GM18909 (cell line): ENCODE measurements at regions not wholly inside any gene's neighbourhood (a gene's known extent, or its start where the extent isn't known, plus 50 kb on each side); places are given as distances from the start of the nearest gene placed in this dataset.
A peak's percentile ranks its signal among the peaks of the same experiment; 100 is the strongest.

Experiments used
- ATAC-seq: cut with Tn5 transposase; IDR thresholded peaks from one replicate; pipeline ENCODE4 v1.9.1; 2021; ENCODE audit warnings: mild to moderate bottlenecking; ENCODE audit not compliant: unreplicated experiment, poor library complexity

GRCh38 chr11:80849253-80849652 lies 1408.4 kb upstream of the TENM4 start:
- ATAC-seq, result peak; percentile 61

DNA sequence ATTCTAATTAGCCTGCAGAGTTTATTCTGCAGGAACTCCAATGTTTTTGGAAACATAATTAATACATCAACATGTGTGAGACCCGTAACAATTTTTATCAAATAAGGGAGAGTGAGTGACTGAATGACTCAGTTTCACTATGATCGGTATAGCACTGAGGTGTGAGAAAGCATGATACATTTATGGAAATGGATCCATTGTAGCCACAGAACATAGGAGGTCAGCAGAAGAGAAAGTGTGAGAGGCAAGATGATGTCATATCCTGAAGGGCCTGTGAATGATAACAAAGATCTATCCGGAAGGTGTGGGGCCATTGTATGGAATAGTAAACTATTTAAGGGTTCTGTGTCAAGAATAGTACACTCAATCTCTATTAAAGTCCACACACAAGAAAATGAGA lies 1406.1 kb upstream of the TENM4 start:
- peak; percentile 97 for ATAC-seq

DNA sequence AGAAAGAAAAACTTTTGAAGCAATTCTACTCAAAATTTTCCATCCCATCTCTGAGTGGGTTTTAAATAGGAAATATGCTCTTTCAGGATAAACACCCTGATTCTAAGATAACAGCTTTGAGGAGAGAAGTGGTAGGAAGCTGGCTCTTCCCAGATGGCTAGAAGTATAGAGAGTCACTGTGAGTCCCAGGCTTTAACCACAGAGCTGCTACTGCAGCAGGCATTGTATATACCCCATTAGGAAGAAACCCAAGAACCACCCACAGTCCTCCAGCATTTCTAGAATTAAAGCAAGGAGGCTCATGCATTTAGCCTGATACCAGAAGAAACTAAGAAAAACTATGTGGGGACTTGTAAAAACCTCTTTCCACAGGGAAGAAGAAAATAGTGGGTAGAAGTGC lies 1405.6 kb upstream of the TENM4 start:
- ATAC-seq, result no peak

- no peak for ATAC-seq
Observed at GRCh38 chr11:80844110-80844819, 1403.4 kb upstream of the TENM4 start.

DNA sequence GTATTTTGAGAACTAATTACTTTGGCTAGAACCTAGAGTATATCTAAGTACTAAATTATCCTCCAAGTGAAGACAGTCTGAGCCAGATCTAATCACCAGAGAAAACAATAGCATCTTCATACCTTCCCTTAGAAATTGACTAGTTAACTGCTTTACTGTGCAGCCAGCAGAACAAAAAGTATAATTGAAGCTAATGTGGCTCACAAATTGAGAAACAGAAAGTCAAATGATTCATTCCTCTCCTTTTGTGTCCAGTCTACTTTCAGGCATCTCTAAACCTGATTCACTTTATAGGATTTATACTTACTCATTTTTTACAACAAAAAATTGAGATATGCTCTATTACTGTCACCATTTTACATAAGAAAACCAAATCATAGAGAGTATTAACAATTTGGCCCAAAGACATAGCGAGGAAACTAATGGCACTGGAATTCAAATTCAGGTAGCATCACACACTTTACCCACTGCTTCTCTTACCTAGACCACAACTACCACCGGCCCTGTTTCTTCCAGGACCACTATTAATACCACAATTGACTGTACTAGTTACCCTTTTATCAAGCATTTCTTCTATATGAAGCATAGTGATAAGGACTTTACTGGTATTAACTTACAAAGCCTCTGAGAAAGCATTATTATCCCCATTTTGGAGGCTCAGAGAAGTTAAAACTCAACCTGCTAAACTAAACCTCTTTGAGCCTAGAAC lies 1402.6 kb upstream of the TENM4 start:
- peak; percentile 36 for ATAC-seq

DNA sequence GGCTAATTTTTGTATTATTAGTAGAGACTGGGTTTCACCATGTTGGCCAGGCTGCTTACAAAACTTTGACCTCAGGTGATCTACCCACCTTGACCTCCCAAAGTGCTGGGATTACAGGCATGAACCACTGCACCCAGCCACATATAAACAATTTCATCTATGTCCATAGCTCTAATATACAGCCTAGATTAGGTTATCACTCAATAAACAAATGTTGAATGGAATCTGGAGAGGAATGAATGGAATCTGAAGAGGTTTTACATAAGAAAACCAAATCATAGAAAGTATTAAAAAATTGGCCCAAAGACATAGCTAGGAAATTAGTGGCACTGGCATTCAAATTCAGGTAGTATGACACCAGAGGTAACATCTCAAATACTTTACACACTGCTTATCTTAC lies 1401.4 kb upstream of the TENM4 start:
- ATAC-seq, result no peak

- no peak for ATAC-seq
Observed at GRCh38 chr11:80841675-80842074, 1400.8 kb upstream of the TENM4 start.

DNA sequence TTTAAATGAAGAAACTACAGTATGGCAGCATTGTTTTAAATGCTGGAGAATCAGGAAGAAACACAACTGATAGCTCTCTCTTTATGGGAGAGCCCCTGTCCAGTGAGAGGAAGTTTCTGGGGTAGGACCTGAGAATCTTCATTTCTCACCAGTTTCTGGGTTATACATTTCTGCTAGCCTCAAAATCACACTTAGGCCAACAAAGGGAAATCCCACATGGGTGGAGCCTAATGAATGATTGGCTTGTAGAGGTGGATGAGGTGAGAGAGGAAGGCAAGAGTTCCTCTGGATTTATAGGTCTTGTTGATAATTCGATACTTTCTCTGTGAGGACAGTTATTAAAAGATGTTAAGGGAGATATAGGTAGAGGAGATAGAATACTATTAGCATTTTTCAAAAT lies 1397.3 kb upstream of the TENM4 start:
- ATAC-seq, result peak; percentile 79

- ATAC-seq, result no peak
Observed at GRCh38 chr11:80837051-80837450, 1396.2 kb upstream of the TENM4 start.

DNA sequence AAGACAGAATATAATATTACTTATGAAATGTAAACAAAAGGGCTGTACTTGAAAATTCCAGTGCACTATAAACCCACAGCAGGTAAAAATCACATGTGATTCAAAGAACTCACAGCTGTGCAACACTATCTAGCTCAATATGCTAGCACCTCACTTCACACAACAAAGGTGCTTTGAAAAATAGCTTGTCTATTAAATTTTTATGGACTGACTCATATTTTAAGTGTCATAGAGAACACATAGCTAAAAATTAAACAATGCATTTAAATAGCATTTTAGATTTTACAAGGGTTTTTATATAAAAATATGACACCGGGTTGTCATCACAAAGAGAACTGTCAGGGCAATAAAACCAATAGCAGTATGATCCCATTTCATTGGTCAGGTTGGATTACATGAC lies 1390.5 kb upstream of the TENM4 start:
- ATAC-seq, result no peak

GRCh38 chr11:80827781-80828180 lies 1387.0 kb upstream of the TENM4 start:
- no peak for ATAC-seq

- ATAC-seq, result no peak
Observed at GRCh38 chr11:80826808-80827207, 1386.0 kb upstream of the TENM4 start.

DNA sequence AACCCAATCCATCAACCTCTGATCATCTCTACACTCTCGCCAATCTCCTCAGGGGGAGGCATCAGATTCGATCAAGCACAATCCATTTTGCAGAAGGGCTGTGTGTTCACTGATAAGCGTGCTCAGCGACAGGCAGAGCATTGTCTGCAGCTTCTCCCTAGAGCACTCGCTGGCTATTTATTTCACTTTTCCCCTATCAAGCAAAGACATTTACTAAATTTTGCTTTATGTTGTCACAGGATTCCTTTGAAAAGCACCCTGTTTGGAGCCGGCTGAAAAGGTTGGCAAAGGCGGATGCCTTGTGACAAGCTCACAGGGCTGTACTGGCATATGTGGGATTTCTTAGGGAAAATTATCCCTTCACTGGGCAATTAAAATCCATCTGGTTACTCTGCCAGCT lies 1381.5 kb upstream of the TENM4 start:
- no peak for ATAC-seq

DNA sequence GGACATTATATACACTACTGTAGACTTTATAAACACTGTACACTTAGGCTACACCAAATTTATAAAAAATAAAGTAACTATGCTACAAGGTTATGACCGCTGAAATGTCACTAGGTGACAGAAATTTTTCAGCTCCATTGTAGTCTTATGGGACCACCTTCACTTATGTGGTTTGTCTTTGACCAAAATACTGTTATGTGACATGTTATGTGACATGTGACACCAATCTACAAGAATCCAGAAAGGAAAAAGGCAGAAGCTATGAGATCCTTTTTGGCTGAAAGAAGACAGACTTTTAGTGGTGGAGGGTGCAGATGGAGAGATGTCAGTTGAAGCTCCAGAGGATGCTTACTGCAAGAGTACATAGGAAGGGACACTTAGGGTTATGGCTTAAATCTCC lies 1378.4 kb upstream of the TENM4 start:
- ATAC-seq, result no peak

DNA sequence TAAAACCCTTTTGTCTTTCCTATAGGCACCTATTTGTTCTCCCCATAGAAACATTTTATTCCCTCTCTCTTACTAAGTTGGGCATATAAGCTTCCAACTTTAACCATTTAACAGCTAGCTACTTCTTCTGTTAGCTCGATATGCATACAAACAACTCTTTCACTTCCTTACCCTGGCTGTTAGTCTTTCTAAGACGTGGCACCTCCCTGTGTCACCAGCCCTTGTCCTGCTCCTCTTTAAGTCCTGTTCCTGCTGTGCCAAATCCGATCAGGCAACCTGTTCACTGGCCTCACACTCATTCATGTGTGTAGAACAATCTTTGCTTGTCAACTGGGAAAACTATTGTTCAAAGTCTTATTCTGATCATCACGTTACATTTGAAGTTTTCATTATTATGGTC lies 1376.1 kb upstream of the TENM4 start:
- ATAC-seq, result peak; percentile 44

DNA sequence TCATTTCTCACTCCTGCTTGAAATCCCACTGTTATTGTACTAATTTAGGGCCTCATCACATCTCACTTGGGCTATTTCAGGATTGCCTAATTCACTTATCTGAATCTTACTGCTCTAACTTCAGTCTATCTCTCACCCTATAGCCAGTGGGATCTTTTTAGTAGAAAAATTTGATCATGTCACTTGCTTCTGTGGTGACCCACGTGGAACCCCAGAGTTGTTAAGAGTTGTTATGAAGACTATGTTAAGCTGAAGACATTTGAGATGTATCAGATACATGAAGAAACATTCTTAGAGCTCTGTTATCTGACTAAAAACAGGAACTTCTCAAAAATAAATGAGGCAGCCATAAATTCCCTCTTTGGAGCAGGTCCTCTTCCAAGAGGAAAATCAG lies 1375.6 kb upstream of the TENM4 start:
- peak; percentile 36 for ATAC-seq

DNA sequence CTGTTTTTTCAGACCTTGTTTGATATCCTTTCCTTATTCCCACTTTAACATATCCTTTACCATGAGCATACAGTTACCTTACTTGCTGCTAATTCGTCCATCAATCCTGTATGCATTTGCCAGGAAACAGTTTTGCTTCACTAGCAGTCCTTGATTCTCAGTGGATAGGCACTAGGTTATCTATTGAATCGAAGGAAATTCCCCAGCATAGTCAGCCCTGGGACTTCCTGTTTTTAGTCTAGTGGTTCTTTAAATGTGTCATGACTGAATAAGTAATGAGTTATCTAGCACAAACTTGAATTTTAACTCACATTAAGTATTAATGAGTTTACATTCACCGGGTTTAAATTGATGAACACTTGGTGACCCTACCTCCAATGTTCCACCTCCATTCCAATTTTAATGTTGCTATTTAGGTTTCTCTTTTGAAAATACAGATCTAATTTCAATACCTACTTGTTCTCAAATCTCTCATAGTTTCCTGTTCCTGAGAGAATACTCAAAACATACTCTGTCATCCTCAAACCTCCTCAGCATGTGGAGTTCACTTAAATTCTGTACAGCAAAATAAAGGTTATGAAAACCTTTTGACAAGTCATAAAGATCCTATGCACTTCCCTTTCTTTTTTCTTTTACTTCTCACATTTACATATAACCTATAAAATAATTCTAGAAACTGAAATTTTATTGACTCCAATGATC lies 1375.1 kb upstream of the TENM4 start:
- peak; percentile 93 for ATAC-seq

DNA sequence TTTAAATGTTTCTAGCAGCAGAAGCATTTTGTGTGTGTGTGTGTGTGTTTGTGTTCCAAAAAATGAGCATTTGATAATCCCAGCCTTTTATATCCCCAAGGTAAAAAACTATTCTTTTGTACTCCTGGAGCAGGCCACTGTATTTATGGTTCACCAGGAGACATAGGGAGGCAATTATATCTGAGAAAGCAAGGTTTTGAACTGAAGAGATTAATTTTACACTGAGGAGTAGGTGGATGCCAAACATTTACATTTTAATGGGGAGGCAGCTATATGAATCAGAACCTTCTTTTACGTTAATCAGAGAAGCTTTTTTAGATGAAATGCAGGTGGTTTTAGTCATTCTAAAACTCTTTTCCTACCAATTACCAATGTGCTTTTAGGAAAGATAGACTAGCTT lies 1374.0 kb upstream of the TENM4 start:
- ATAC-seq, result no peak

- no peak for ATAC-seq
Observed at GRCh38 chr11:80810695-80811094, 1369.9 kb upstream of the TENM4 start.

GRCh38 chr11:80798174-80798573 lies 1357.3 kb upstream of the TENM4 start:
- ATAC-seq, result no peak

- ATAC-seq, result no peak
Observed at GRCh38 chr11:80783561-80783960, 1342.7 kb upstream of the TENM4 start.
